CD8-positive, alpha-beta memory T cell (primary cell): ENCODE measurements at regions not wholly inside any gene's neighbourhood (a gene's known extent, or its start where the extent isn't known, plus 50 kb on each side); places are given as distances from the start of the nearest gene placed in this dataset.

Experiments
- CTCF ChIA-PET: fragments of 350-600 bp; sonication (Branson Sonifier 250); formaldehyde crosslinking; loops from one replicate; lab custom pipeline; 2021; ENCODE audit warnings: antibody characterized with exemption; lab: Charles Lee
- POLR2A ChIA-PET: fragments of 350-600 bp; sonication (Branson Sonifier 250); formaldehyde crosslinking; loops from one replicate; lab custom pipeline; 2021; ENCODE audit warnings: antibody characterized with exemption; lab: Charles Lee
- DNase-seq, 5 donors: peaks; one replicate each; pipeline versions ENCODE4 v3.0.0 to v3.0.0-alpha.2; 2020 to 2022; ENCODE audit warnings: mixed read lengths in 1 of 5
- H3K27ac ChIP-seq: one replicate; pipeline ENCODE4 v1.7.0; 2013; ENCODE audit warnings: low read depth, mild to moderate bottlenecking, low read length, moderate library complexity
- H3K27me3 ChIP-seq: 2 replicates; pipeline ENCODE4 v1.7.0; 2013; ENCODE audit warnings: low read length, mild to moderate bottlenecking; ENCODE audit not compliant: insufficient read depth, poor library complexity, severe bottlenecking
- H3K36me3 ChIP-seq: 2 replicates; pipeline ENCODE4 v1.7.0; 2013; ENCODE audit warnings: mild to moderate bottlenecking, low read length, moderate library complexity; ENCODE audit not compliant: insufficient read depth
- H3K4me1 ChIP-seq: 2 replicates; pipeline ENCODE4 v1.7.0; 2013; ENCODE audit warnings: mild to moderate bottlenecking, low read length, moderate library complexity; ENCODE audit not compliant: insufficient read depth
- H3K4me3 ChIP-seq: 2 replicates; pipeline ENCODE4 v1.7.0; 2013; ENCODE audit warnings: mild to moderate bottlenecking, low read length
- H3K9me3 ChIP-seq: 2 replicates; pipeline ENCODE4 v1.7.0; 2013; ENCODE audit warnings: mild to moderate bottlenecking, low read length
- H3K27ac Mint-ChIP-seq, 8 donors: one replicate each; pipeline ENCODE4 v1.8.0; 2020 to 2021; ENCODE audit warnings: mixed read lengths in 8 of 8, mild to moderate bottlenecking in 6 of 8, inconsistent platforms in 3 of 8, moderate library complexity in 3 of 8
- H3K27me3 Mint-ChIP-seq, 2 donors: one replicate each; pipeline ENCODE4 v1.8.0; 2020 to 2021; ENCODE audit warnings: mixed read lengths in 2 of 2, mild to moderate bottlenecking in 1 of 2, moderate library complexity in 1 of 2
- H3K36me3 Mint-ChIP-seq, 3 donors: one replicate each; pipeline ENCODE4 v1.8.0; 2020 to 2021; ENCODE audit warnings: mixed read lengths in 3 of 3, inconsistent platforms in 1 of 3, mild to moderate bottlenecking in 1 of 3
- H3K4me1 Mint-ChIP-seq, 3 donors: one replicate each; pipeline ENCODE4 v1.8.0; 2020 to 2021; ENCODE audit warnings: mixed read lengths in 3 of 3, inconsistent platforms in 1 of 3, mild to moderate bottlenecking in 1 of 3
- H3K4me3 Mint-ChIP-seq, 7 donors: one replicate each; pipeline ENCODE4 v1.8.0; 2020 to 2021; ENCODE audit warnings: mixed read lengths in 7 of 7, mild to moderate bottlenecking in 6 of 7, moderate library complexity in 4 of 7, inconsistent platforms in 2 of 7
- H3K9me3 Mint-ChIP-seq, 5 donors: one replicate each; pipeline ENCODE4 v1.8.0; 2020 to 2022; ENCODE audit warnings: mixed read lengths in 5 of 5, mild to moderate bottlenecking in 3 of 5, moderate library complexity in 2 of 5, inconsistent platforms in 1 of 5

DNA sequence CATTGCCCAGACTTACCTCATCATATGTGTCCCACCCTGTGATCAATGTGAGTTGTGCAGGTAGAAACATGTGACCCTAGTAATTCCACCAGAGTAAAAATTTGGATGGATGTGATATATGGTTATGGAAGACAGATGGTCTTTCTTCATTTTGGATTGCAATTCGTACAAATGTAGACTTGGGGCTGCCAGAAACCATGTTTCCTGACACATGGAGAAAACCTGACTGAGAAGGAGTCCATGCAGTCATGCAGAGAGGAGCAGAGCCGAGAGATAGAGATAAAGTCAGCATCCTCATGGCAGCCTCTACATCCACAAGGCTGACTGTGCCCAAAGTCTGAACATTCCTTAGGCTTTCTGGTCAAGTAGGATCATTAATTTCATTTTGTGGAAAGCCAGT, 678.1 kb upstream of the KIRREL3 start:
- H3K36me3 Mint-ChIP-seq = no peaks in the 10 kb centered on the region
- no peak overlapping the region for H3K27ac Mint-ChIP-seq
- H3K36me3 ChIP-seq = no peaks in the 10 kb centered on the region
- no peaks in the 10 kb centered on the region for H3K9me3 ChIP-seq
- POLR2A ChIA-PET = no interaction called here
- no peak overlapping the region for H3K4me3 Mint-ChIP-seq
- peaks cover 0 to 8% (median 0%) of the 10 kb centered on the region in 5 donors for H3K9me3 Mint-ChIP-seq
- DNase-seq = no peak
- no peaks in the 10 kb centered on the region for H3K4me1 Mint-ChIP-seq
- H3K27ac ChIP-seq = no peak overlapping the region
- no peaks in the 10 kb centered on the region for H3K4me1 ChIP-seq
- CTCF ChIA-PET = no interaction called here
- no peaks in the 10 kb centered on the region for H3K27me3 Mint-ChIP-seq
- H3K27me3 ChIP-seq = no peaks in the 10 kb centered on the region
- no peak overlapping the region for H3K4me3 ChIP-seq

- Mint-ChIP-seq H3K27me3 (no peaks in the 10 kb centered on the region), H3K27ac (no peak overlapping the region), H3K36me3 (no peaks in the 10 kb centered on the region), H3K4me1 (no peaks in the 10 kb centered on the region), H3K9me3 (peaks cover 0 to 10% (median 0%) of the 10 kb centered on the region in 5 donors), H3K4me3 (no peak overlapping the region)
- ChIA-PET CTCF (no interaction called here), POLR2A (no interaction called here)
- Histone ChIP-seq H3K4me1 (no peaks in the 10 kb centered on the region), H3K9me3 (no peaks in the 10 kb centered on the region), H3K27me3 (no peaks in the 10 kb centered on the region), H3K36me3 (no peaks in the 10 kb centered on the region), H3K27ac (no peak overlapping the region), H3K4me3 (no peak overlapping the region)
- DNase-seq = no peak
Observed at GRCh38 chr11:127677660-127678425, 677.3 kb upstream of the KIRREL3 start.

DNA sequence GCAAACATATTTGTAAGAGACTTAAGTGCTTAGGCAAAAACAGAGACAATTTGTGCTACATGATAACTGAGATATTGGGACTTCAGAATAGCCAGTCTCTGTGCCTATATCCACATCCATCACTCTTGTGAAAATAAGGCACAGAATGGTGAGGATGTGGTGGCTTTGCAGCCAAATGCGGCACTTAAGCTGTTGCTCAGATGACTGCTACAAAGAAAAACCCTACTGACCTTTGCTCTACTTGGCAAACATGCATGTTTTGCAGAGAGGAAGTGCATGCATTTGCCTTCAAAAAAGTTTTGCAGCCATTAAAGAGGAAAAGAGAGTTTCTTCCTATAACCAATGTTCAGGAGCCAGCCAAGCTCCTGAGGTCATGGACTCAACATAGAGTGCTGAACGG, 675.0 kb upstream of the KIRREL3 start:
- H3K9me3 Mint-ChIP-seq = peaks cover 0 to 10% (median 0%) of the 10 kb centered on the region in 5 donors
- no peaks in the 10 kb centered on the region for H3K36me3 Mint-ChIP-seq
- Histone ChIP-seq H3K36me3 (no peaks in the 10 kb centered on the region), H3K4me3 (no peak overlapping the region), H3K4me1 (no peaks in the 10 kb centered on the region), H3K27me3 (no peaks in the 10 kb centered on the region), H3K9me3 (no peaks in the 10 kb centered on the region), H3K27ac (no peak overlapping the region)
- H3K4me1 Mint-ChIP-seq = no peaks in the 10 kb centered on the region
- ChIA-PET POLR2A (no interaction called here), CTCF (no interaction called here)
- H3K27me3 Mint-ChIP-seq = peaks cover 0 to 1% of the 10 kb centered on the region in 2 donors
- no peak overlapping the region for H3K4me3 Mint-ChIP-seq
- no peak overlapping the region for H3K27ac Mint-ChIP-seq
- DNase-seq = no peak

DNA sequence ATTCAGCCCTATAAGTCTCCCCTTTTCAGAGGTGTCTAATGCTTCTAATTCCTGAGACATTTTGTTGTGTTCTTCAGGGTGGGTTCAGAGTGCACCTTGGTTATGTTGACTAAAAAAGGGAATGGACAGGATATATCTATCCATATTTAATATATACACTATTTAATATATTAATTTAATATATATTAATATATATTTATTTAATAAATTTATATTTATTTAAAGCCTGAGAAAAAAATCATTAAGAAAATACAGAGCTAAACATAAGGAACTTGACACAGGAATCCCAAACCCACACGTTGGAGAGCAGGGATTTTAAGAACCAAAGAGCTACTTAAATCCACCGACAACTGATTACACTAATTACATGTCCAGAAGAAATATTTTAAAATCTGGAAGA, 674.2 kb upstream of the KIRREL3 start:
- Mint-ChIP-seq H3K27me3 (peaks cover 0 to 1% of the 10 kb centered on the region in 2 donors), H3K4me1 (no peaks in the 10 kb centered on the region), H3K4me3 (no peak overlapping the region), H3K36me3 (no peaks in the 10 kb centered on the region), H3K27ac (no peak overlapping the region), H3K9me3 (peaks cover 0 to 10% (median 0%) of the 10 kb centered on the region in 5 donors)
- Histone ChIP-seq H3K27me3 (no peaks in the 10 kb centered on the region), H3K9me3 (no peaks in the 10 kb centered on the region), H3K4me3 (no peak overlapping the region), H3K27ac (no peak overlapping the region), H3K36me3 (no peaks in the 10 kb centered on the region), H3K4me1 (no peaks in the 10 kb centered on the region)
- CTCF ChIA-PET = no interaction called here
- DNase-seq = no peak
- POLR2A ChIA-PET = no interaction called here

DNA sequence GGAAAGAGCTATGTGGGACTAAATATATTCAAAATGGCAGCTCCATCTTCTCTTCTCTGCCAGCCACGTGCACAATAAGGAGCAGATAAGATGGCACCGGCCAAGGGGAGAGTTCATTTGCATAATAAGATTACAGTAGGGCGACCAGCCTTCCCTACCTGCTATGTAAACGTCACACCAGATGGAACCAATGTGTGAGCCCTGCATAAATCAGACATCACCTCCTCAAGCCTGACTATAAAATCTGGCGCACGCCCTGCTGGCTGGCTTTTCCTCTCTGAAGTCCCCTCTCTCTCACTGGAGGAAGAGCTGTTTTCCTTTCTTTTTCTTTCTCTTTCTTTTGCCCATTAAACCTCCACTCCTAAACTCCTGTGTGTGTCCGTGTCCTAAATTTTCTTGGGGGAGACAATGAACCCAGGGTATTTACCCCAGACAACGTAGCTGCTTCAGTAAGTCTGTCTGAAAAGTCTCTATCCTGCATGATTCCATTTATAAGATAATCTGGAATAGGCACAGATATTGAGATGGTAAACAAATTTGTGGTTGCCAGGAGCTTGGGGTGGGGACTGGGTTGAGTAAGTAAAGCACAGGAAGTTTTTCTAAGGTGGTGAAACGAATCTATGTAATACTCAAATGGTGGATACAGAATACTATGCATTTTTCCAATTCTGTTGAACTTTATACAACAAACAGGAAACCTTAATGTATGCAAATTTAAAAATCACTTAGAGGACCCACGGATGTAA, 670.0 kb upstream of the KIRREL3 start:
- Mint-ChIP-seq H3K27me3 (peaks cover 0 to 1% of the 10 kb centered on the region in 2 donors), H3K9me3 (peaks cover 0 to 11% (median 5%) of the 10 kb centered on the region in 5 donors), H3K36me3 (no peaks in the 10 kb centered on the region), H3K4me1 (no peaks in the 10 kb centered on the region), H3K4me3 (no peak overlapping the region), H3K27ac (no peak overlapping the region)
- no peak for DNase-seq
- Histone ChIP-seq H3K9me3 (no peaks in the 10 kb centered on the region), H3K4me1 (no peaks in the 10 kb centered on the region), H3K27ac (no peak overlapping the region), H3K4me3 (no peak overlapping the region), H3K36me3 (no peaks in the 10 kb centered on the region), H3K27me3 (no peaks in the 10 kb centered on the region)
- CTCF ChIA-PET = no interaction called here
- POLR2A ChIA-PET = no interaction called here

- no peaks in the 10 kb centered on the region for H3K9me3 ChIP-seq
- H3K27me3 Mint-ChIP-seq = no peaks in the 10 kb centered on the region
- ChIA-PET CTCF (no interaction called here), POLR2A (no interaction called here)
- H3K4me1 Mint-ChIP-seq = no peaks in the 10 kb centered on the region
- no peaks in the 10 kb centered on the region for H3K4me1 ChIP-seq
- no peak overlapping the region for H3K27ac ChIP-seq
- DNase-seq = no peak
- no peak overlapping the region for H3K27ac Mint-ChIP-seq
- H3K4me3 Mint-ChIP-seq = no peak overlapping the region
- H3K36me3 ChIP-seq = no peaks in the 10 kb centered on the region
- peaks cover 0 to 11% (median 2%) of the 10 kb centered on the region in 5 donors for H3K9me3 Mint-ChIP-seq
- H3K36me3 Mint-ChIP-seq = no peaks in the 10 kb centered on the region
- H3K4me3 ChIP-seq = no peak overlapping the region
- H3K27me3 ChIP-seq = no peaks in the 10 kb centered on the region
Observed at GRCh38 chr11:127656116-127656836, 655.7 kb upstream of the KIRREL3 start.

- no peak overlapping the region for H3K4me3 Mint-ChIP-seq
- H3K4me3 ChIP-seq = no peak overlapping the region
- no peaks in the 10 kb centered on the region for H3K36me3 Mint-ChIP-seq
- H3K9me3 ChIP-seq = no peaks in the 10 kb centered on the region
- H3K27me3 Mint-ChIP-seq = no peaks in the 10 kb centered on the region
- peaks cover 0 to 6% (median 0%) of the 10 kb centered on the region in 5 donors for H3K9me3 Mint-ChIP-seq
- ChIA-PET CTCF (no interaction called here), POLR2A (no interaction called here)
- H3K4me1 Mint-ChIP-seq = no peaks in the 10 kb centered on the region
- no peak for DNase-seq
- H3K4me1 ChIP-seq = no peaks in the 10 kb centered on the region
- H3K27me3 ChIP-seq = no peaks in the 10 kb centered on the region
- H3K27ac ChIP-seq = no peak overlapping the region
- no peak overlapping the region for H3K27ac Mint-ChIP-seq
- H3K36me3 ChIP-seq = no peaks in the 10 kb centered on the region
Observed at GRCh38 chr11:127653076-127653475, 652.5 kb upstream of the KIRREL3 start.

- CTCF ChIA-PET = no interaction called here
- no peaks in the 10 kb centered on the region for H3K36me3 Mint-ChIP-seq
- POLR2A ChIA-PET = no interaction called here
- no peak overlapping the region for H3K4me3 Mint-ChIP-seq
- Histone ChIP-seq H3K36me3 (no peaks in the 10 kb centered on the region), H3K4me3 (no peak overlapping the region), H3K27ac (no peak overlapping the region), H3K9me3 (no peaks in the 10 kb centered on the region), H3K4me1 (no peaks in the 10 kb centered on the region), H3K27me3 (no peaks in the 10 kb centered on the region)
- H3K27me3 Mint-ChIP-seq = no peaks in the 10 kb centered on the region
- peaks cover 0 to 6% (median 0%) of the 10 kb centered on the region in 5 donors for H3K9me3 Mint-ChIP-seq
- no peak overlapping the region for H3K27ac Mint-ChIP-seq
- no peak for DNase-seq
- H3K4me1 Mint-ChIP-seq = no peaks in the 10 kb centered on the region
Observed at GRCh38 chr11:127651888-127652221, 651.3 kb upstream of the KIRREL3 start.
